ENCODE measurements at regions not wholly inside any gene's neighbourhood (a gene's known extent, or its start where the extent isn't known, plus 50 kb on each side); places are given as distances from the start of the nearest gene placed in this dataset.

DNA sequence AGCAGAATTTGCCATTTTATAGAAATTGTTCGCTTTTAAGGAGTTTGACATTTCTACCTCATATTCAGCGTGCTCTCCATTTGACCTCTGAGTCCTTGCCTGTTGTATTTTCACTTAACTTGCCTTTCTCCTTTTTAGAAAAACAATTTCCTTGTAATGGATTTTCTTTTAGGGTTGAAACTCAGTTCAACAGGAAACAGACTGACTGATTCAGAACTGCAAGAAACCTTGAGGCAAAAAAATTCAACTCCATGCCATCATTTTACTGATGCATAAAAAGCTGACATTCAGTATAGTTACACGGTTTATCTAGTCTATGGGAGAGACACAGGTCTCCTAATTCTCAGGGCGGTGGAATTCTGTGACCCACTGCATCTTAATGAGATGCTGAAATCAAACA is 59.8 kb downstream of the MRPS30 start:
- no peak overlapping the region for H3K4me3 Mint-ChIP-seq
- H3K36me3 Mint-ChIP-seq (ENCODE audit: low read depth) = no peaks in the 10 kb centered on the region
- no peaks in the 10 kb centered on the region for H3K9me3 Mint-ChIP-seq
- no peak overlapping the region for H3K27ac Mint-ChIP-seq (ENCODE audit: unreplicated experiment)
- TF ChIP-seq, protein P1, sequence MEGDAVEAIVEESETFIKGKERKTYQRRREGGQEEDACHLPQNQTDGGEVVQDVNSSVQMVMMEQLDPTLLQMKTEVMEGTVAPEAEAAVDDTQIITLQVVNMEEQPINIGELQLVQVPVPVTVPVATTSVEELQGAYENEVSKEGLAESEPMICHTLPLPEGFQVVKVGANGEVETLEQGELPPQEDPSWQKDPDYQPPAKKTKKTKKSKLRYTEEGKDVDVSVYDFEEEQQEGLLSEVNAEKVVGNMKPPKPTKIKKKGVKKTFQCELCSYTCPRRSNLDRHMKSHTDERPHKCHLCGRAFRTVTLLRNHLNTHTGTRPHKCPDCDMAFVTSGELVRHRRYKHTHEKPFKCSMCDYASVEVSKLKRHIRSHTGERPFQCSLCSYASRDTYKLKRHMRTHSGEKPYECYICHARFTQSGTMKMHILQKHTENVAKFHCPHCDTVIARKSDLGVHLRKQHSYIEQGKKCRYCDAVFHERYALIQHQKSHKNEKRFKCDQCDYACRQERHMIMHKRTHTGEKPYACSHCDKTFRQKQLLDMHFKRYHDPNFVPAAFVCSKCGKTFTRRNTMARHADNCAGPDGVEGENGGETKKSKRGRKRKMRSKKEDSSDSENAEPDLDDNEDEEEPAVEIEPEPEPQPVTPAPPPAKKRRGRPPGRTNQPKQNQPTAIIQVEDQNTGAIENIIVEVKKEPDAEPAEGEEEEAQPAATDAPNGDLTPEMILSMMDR (conservative IDR thresholded peaks at IDR 0.05) = no peak
- no peaks in the 10 kb centered on the region for H3K4me1 Mint-ChIP-seq
- no peak for DNase-seq (ENCODE audit: low read depth, low spot score)
- H3K27me3 Mint-ChIP-seq (ENCODE audit: low read depth) = no peaks in the 10 kb centered on the region

DNA sequence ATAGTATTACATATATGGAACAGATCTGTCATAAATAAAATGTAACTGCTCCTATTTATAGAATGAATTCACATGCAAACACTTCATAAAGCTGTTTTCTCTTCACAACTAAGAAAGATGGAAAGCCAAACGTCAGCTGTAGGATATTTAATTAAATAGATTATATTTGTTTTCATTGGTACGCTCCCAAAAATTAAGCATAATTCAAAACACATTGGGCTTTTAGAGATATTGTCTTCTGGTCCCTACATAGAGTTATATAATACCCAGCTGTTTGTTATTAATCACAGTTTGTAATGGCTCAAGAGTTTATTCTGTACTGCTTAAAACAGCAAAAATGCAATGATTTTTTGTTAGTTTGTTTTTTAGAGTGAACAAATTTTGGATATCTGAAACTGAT is 61.2 kb downstream of the MRPS30 start:
- Mint-ChIP-seq H3K4me3 (no peak overlapping the region), H3K4me1 (no peaks in the 10 kb centered on the region), H3K27ac (ENCODE audit: unreplicated experiment) (no peak overlapping the region), H3K27me3 (ENCODE audit: low read depth) (no peaks in the 10 kb centered on the region), H3K36me3 (ENCODE audit: low read depth) (no peaks in the 10 kb centered on the region), H3K9me3 (no peaks in the 10 kb centered on the region)
- DNase-seq (ENCODE audit: low read depth, low spot score) = no peak
- TF ChIP-seq, protein P1 (conservative IDR thresholded peaks at IDR 0.05) = no peak

DNA sequence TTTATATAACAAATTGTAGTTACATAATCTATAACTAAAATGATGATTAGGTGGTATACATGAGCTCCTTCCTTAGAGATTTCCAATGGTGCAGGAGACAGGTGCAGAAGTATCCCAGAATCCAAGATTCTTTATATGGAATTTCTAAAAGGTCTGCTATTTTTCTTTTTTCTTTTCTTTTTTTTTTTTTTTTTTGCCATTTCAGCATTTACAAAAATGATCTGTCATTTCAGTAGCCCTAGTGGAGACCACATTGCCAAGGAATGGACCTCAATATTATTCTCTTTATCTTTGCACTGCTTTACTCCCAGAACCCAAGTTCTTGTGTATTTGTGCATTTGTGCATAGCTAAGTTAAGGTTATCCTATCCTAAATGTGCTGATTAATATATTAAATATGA is 61.7 kb downstream of the MRPS30 start:
- DNase-seq (ENCODE audit: low read depth, low spot score) = no peak
- no peaks in the 10 kb centered on the region for H3K36me3 Mint-ChIP-seq (ENCODE audit: low read depth)
- H3K4me1 Mint-ChIP-seq = no peaks in the 10 kb centered on the region
- TF ChIP-seq, protein P1 (conservative IDR thresholded peaks at IDR 0.05) = no peak
- no peak overlapping the region for H3K4me3 Mint-ChIP-seq
- no peaks in the 10 kb centered on the region for H3K27me3 Mint-ChIP-seq (ENCODE audit: low read depth)
- no peak overlapping the region for H3K27ac Mint-ChIP-seq (ENCODE audit: unreplicated experiment)
- no peaks in the 10 kb centered on the region for H3K9me3 Mint-ChIP-seq

DNA sequence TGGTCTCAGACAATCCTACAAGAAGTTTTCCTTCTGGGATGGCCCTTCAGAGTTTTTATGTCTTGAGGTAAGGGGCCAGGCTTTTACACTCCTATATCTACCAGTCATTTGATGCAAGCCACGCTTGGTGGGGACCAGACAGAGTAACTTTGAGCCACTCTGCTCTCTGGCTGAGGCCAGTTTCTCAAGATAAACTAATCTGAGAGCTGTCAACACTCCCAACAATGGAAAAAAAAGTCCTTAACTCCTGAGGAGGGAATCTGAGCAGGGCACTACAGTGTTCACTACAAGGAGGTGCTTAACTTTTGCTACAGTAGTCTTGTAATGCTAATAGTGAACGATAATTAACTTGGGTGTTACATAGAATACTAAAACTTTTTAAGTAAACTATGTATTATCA is 62.7 kb downstream of the MRPS30 start:
- no peak overlapping the region for H3K27ac Mint-ChIP-seq (ENCODE audit: unreplicated experiment)
- no peaks in the 10 kb centered on the region for H3K27me3 Mint-ChIP-seq (ENCODE audit: low read depth)
- no peak for DNase-seq (ENCODE audit: low read depth, low spot score)
- H3K9me3 Mint-ChIP-seq = no peaks in the 10 kb centered on the region
- peaks cover 6% of the 10 kb centered on the region for H3K4me1 Mint-ChIP-seq
- no peaks in the 10 kb centered on the region for H3K36me3 Mint-ChIP-seq (ENCODE audit: low read depth)
- TF ChIP-seq, protein P1 (conservative IDR thresholded peaks at IDR 0.05) = no peak
- H3K4me3 Mint-ChIP-seq = no peak overlapping the region

DNA sequence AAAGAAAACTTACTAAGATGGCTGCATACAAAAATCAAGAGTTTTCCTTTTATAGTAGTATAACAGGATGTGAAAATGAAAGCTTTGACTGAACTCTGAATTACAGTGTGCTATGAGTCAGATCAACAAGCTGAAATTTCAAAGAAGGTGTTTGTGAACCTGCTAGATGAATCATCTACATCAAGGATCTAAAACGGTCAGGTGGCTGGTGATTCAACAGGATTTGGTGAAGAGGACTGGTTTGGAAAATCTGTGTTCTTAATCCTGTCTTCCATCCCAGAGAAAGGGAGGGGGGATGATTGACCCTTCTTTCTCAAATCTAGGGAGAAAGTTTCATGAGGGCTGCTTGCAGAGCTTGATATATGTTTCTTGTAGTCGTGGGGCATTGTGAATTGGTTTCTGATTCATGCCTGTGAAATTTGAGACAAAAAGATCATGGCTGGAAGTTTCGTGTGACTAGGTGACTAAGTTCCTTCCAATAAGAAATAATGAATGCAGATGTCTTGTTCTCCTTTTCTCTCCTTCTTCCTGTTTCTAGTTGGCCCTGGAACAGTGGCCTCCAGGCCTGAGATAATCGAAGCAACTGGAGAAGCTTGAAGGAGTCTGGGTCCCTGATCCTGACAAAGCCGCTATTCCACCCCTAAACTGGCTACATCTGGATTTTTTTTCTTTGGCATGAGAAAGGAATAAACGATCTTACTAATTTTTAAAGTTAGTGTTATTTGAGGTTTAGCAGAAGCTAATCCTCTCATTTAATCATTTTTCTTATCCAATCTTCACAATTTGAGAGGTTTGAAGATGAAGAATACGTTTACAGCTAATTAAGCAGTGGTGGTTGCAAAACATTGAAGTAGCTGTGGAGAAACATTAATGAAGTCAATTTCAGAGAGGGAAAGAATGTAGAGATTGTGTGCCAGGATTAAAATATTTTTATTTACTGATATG is 67.2 kb downstream of the MRPS30 start:
- DNase-seq (ENCODE audit: low read depth, low spot score) = no peak
- no peaks in the 10 kb centered on the region for H3K36me3 Mint-ChIP-seq (ENCODE audit: low read depth)
- H3K9me3 Mint-ChIP-seq = peaks cover 9% of the 10 kb centered on the region
- H3K4me3 Mint-ChIP-seq = no peak overlapping the region
- H3K27ac Mint-ChIP-seq (ENCODE audit: unreplicated experiment) = peak overlapping the region; percentile 35
- H3K4me1 Mint-ChIP-seq = peaks cover 6% of the 10 kb centered on the region
- TF ChIP-seq, protein P1 (conservative IDR thresholded peaks at IDR 0.05) = no peak
- H3K27me3 Mint-ChIP-seq (ENCODE audit: low read depth) = no peaks in the 10 kb centered on the region
